Endodermal cell (in vitro differentiated cells): ENCODE measurements at regions not wholly inside any gene's neighbourhood (a gene's known extent, or its start where the extent isn't known, plus 50 kb on each side); places are given as distances from the start of the nearest gene placed in this dataset.
"Not testable (repeated sequence)": the region's sequence is repeated elsewhere in the genome, so short reads cannot be mapped to it uniquely, and the experiment has no call there.

Source experiments
- DNase-seq: peaks from one replicate; pipeline ENCODE4 v3.0.0-alpha.2; 2017
- H3K27ac ChIP-seq: 2 replicates; pipeline ENCODE4 v1.5.1; 2013; ENCODE audit warnings: mild to moderate bottlenecking, low read depth, low read length, moderate library complexity
- H3K27me3 ChIP-seq: 2 replicates; pipeline ENCODE4 v1.6.1; 2013; ENCODE audit warnings: mild to moderate bottlenecking, low read length, moderate library complexity; ENCODE audit not compliant: insufficient read depth, control insufficient read depth, poor library complexity, severe bottlenecking
- H3K36me3 ChIP-seq: 2 replicates; pipeline ENCODE4 v1.7.0; 2013; ENCODE audit warnings: mild to moderate bottlenecking, low read length, moderate library complexity; ENCODE audit not compliant: control insufficient read depth, insufficient read depth
- H3K4me1 ChIP-seq: one replicate; pipeline ENCODE4 v1.7.0; 2013; ENCODE audit warnings: low read length; ENCODE audit not compliant: control insufficient read depth, insufficient read depth
- H3K4me3 ChIP-seq: 2 replicates; pipeline ENCODE4 v1.5.1; 2013; ENCODE audit warnings: mild to moderate bottlenecking, low read length, moderate library complexity
- H3K9ac ChIP-seq: 2 replicates; pipeline ENCODE4 v1.6.1; 2013; ENCODE audit warnings: mild to moderate bottlenecking, low read length, moderate library complexity; ENCODE audit not compliant: poor library complexity, severe bottlenecking; ENCODE audit errors: extremely low read depth
- H3K9me3 ChIP-seq: 2 replicates; pipeline ENCODE4 v1.6.1; 2013; ENCODE audit warnings: mild to moderate bottlenecking, low read length, moderate library complexity; ENCODE audit not compliant: control insufficient read depth
- H3K27ac Mint-ChIP-seq: 2 replicates; pipeline ENCODE4 v1.8.0; 2020; ENCODE audit warnings: mixed read lengths
- H3K27me3 Mint-ChIP-seq: 2 replicates; pipeline ENCODE4 v1.8.0; 2021; ENCODE audit warnings: mild to moderate bottlenecking, mixed read lengths; ENCODE audit not compliant: insufficient read depth
- H3K36me3 Mint-ChIP-seq: 2 replicates; pipeline ENCODE4 v1.8.0; 2020; ENCODE audit warnings: low read depth, mixed read lengths
- H3K4me1 Mint-ChIP-seq: 2 replicates; pipeline ENCODE4 v1.8.0; 2020; ENCODE audit warnings: mixed read lengths
- H3K4me3 Mint-ChIP-seq: 2 replicates; pipeline ENCODE4 v1.8.0; 2020; ENCODE audit warnings: mild to moderate bottlenecking, moderate library complexity, mixed read lengths
- H3K9me3 Mint-ChIP-seq: 2 replicates; pipeline ENCODE4 v1.8.0; 2020; ENCODE audit warnings: mild to moderate bottlenecking, mixed read lengths
- CTCF ChIP-seq: fragments of 200-600 bp; sonication (generic); conservative IDR thresholded peaks from 2 replicates; pipeline ENCODE4 v1.5.0; 2021; ENCODE audit warnings: antibody characterized with exemption, mild to moderate bottlenecking
- WGBS, 2 experiments: methylation state at CpG; one replicate each; pipeline versions ENCODE4 v1.1.5 to v1.1.7; 2013; ENCODE audit warnings: missing lambda C conversion rate in 2 of 2, mixed read lengths in 1 of 2; ENCODE audit not compliant: insufficient coverage in 1 of 2, insufficient read length in 1 of 2; 5-methylcytosine and 5-hydroxymethylcytosine counted together

DNA sequence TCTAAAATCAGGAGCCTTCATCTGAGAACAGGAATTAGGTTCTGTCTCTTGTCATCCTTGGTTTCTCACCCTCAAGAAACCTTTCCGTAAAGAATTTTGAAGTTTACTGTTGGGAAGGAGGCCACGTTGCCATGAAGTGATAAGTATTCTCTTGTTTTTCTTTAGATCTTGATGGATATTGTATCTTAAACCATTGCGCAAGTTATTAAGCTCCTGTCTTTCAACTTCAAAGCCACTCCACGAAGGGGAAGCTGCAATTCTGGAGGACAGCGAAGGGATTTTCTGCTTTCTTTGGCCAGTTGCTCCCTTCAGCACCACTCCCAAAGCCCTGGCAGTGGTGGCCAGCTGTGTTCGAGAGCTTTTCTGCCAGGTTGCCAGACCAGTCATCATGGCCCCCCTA is 198.1 kb upstream of the EXOC2 start:
- no peak for TF ChIP-seq CTCF
- DNase-seq: no peak
- H3K36me3 ChIP-seq: no peaks in the 10 kb centered on the region
- Mint-ChIP-seq H3K9me3 (no peaks in the 10 kb centered on the region), H3K4me1 (no peaks in the 10 kb centered on the region), H3K27me3 (no peaks in the 10 kb centered on the region), H3K36me3 (no peaks in the 10 kb centered on the region), H3K27ac (no peak overlapping the region), H3K4me3 (no peak overlapping the region)
- H3K4me3 ChIP-seq: no peak overlapping the region
- H3K4me1 ChIP-seq: no peaks in the 10 kb centered on the region
- H3K27ac ChIP-seq: no peak overlapping the region
- no peak overlapping the region for H3K9ac ChIP-seq
- 92 to 94% methylated on average over 5 to 6 of the region's 6 CpGs for WGBS, 2 experiments
- no peaks in the 10 kb centered on the region for H3K27me3 ChIP-seq
- no peaks in the 10 kb centered on the region for H3K9me3 ChIP-seq

GRCh38 chr6:890201-890600 is 197.3 kb upstream of the EXOC2 start:
- no peaks in the 10 kb centered on the region for H3K27me3 Mint-ChIP-seq
- 91 to 95% methylated on average over 3 of the region's 3 CpGs for WGBS, 2 experiments
- Histone ChIP-seq H3K4me3 (no peak overlapping the region), H3K36me3 (no peaks in the 10 kb centered on the region), H3K27me3 (no peaks in the 10 kb centered on the region), H3K27ac (no peak overlapping the region), H3K4me1 (no peaks in the 10 kb centered on the region), H3K9me3 (no peaks in the 10 kb centered on the region), H3K9ac (no peak overlapping the region)
- H3K9me3 Mint-ChIP-seq: no peaks in the 10 kb centered on the region
- H3K27ac Mint-ChIP-seq: no peak overlapping the region
- no peaks in the 10 kb centered on the region for H3K36me3 Mint-ChIP-seq
- H3K4me3 Mint-ChIP-seq: no peak overlapping the region
- no peaks in the 10 kb centered on the region for H3K4me1 Mint-ChIP-seq
- DNase-seq: no peak
- TF ChIP-seq CTCF: no peak

- WGBS, 2 experiments: 94 to 96% methylated on average over 12 to 35 of the region's 35 CpGs
- H3K27me3 Mint-ChIP-seq: no peaks in the 10 kb centered on the region
- no peaks in the 10 kb centered on the region for H3K4me1 ChIP-seq
- no peak overlapping the region for H3K27ac ChIP-seq
- DNase-seq: no peak
- no peaks in the 10 kb centered on the region for H3K9me3 ChIP-seq
- no peaks in the 10 kb centered on the region for H3K27me3 ChIP-seq
- H3K9ac ChIP-seq: no peak overlapping the region
- H3K9me3 Mint-ChIP-seq: no peaks in the 10 kb centered on the region
- no peaks in the 10 kb centered on the region for H3K36me3 ChIP-seq
- H3K4me3 ChIP-seq: no peak overlapping the region
- TF ChIP-seq CTCF: no peak
- H3K27ac Mint-ChIP-seq: no peak overlapping the region
- H3K36me3 Mint-ChIP-seq: no peaks in the 10 kb centered on the region
- H3K4me1 Mint-ChIP-seq: peaks cover 3% of the 10 kb centered on the region
- no peak overlapping the region for H3K4me3 Mint-ChIP-seq
Measured at GRCh38 chr6:887583-888235, 194.8 kb upstream of the EXOC2 start.

DNA sequence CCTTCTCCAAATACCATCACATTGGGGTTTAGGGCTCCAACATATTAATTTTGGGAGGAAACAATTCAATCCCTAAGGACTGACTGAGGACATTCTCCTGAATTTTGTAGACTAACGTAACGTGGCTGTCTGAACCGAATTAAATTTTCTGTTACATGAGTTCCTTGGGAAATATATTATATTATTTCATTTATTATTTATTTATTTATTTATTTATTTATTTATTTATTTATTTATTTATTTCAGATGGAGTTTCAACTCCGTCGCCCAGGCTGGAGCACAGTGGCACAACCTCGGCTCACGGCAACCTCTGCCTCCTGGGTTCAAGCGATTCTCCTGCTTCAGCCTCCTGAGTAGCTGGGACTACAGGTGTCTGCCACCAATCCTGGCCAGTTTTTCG is 193.2 kb upstream of the EXOC2 start:
- H3K4me3 Mint-ChIP-seq, H3K4me1 ChIP-seq, H3K4me3 ChIP-seq, H3K9me3 Mint-ChIP-seq, DNase-seq, H3K27me3 Mint-ChIP-seq, H3K36me3 ChIP-seq, H3K27me3 ChIP-seq, H3K9ac ChIP-seq, H3K9me3 ChIP-seq, H3K27ac ChIP-seq, H3K36me3 Mint-ChIP-seq, H3K27ac Mint-ChIP-seq, H3K4me1 Mint-ChIP-seq: not testable (repeated sequence)
- 91 to 95% methylated on average over 5 to 9 of the region's 9 CpGs for WGBS, 2 experiments
